ENCODE measurements at regions not wholly inside any gene's neighbourhood (a gene's known extent, or its start where the extent isn't known, plus 50 kb on each side); places are given as distances from the start of the nearest gene placed in this dataset.

GRCh38 chr2:221211653-221212052 lies 360.5 kb downstream of the EPHA4 start:
- TF ChIP-seq CTCF (IDR thresholded peaks at IDR 0.05) (no peak), POLR2A (IDR thresholded peaks at IDR 0.05) (no peak)

Measured in body of pancreas (tissue), 4 donors.